ENCODE measurements at regions not wholly inside any gene's neighbourhood (a gene's known extent, or its start where the extent isn't known, plus 50 kb on each side); places are given as distances from the start of the nearest gene placed in this dataset.

DNA sequence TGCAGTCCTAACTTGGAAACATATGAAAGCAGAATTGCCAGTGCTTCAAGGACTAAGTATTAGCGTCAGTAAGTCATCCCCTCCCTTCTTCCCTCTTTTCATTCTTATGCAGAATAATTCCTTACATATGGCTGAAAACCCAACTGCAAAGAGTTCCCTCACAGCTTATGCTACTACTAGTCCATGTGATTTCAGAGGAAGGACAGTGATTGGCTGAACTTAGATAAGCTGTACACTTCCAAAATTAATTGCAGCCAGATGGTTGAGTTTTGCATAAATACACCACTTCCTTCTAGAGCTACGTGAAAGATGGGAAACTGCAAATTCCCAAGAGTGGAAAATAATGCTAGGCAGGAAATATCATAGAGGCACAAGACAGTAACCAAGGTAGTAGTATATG, 730.4 kb downstream of the OLFM4 start:
- TF ChIP-seq, protein P1, sequence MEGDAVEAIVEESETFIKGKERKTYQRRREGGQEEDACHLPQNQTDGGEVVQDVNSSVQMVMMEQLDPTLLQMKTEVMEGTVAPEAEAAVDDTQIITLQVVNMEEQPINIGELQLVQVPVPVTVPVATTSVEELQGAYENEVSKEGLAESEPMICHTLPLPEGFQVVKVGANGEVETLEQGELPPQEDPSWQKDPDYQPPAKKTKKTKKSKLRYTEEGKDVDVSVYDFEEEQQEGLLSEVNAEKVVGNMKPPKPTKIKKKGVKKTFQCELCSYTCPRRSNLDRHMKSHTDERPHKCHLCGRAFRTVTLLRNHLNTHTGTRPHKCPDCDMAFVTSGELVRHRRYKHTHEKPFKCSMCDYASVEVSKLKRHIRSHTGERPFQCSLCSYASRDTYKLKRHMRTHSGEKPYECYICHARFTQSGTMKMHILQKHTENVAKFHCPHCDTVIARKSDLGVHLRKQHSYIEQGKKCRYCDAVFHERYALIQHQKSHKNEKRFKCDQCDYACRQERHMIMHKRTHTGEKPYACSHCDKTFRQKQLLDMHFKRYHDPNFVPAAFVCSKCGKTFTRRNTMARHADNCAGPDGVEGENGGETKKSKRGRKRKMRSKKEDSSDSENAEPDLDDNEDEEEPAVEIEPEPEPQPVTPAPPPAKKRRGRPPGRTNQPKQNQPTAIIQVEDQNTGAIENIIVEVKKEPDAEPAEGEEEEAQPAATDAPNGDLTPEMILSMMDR (IDR thresholded peaks at IDR 0.05) = no peak
- no peak for TF ChIP-seq POLR2A (IDR thresholded peaks at IDR 0.05)
